ENCODE measurements at regions not wholly inside any gene's neighbourhood (a gene's known extent, or its start where the extent isn't known, plus 50 kb on each side); places are given as distances from the start of the nearest gene placed in this dataset.

DNA sequence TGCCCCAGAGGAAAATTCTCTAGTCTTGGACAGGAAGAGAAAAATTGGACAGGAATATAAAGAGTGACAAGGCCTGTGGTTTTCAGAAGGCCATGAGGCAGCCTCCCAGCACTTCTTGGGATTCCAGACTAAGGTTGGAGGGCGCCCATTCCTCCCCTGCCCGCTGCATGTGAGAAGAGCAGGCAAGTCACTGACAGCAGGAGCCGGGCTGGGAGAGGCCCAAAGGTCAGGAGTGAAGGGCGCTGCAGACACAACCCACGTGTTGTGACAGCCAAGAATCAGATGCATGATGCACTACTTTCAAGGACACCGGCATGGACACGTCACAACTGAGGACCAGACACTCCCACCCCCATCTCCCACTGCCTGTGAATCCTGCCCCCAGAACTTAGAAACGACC is 256.7 kb downstream of the CBLN1 start:
- no peak overlapping the region for H3K27ac ChIP-seq (replicated peaks)
- peaks cover 34% of the 10 kb centered on the region for H3K27me3 ChIP-seq (ENCODE audit: low read depth)
- TF ChIP-seq CTCF (IDR thresholded peaks at IDR 0.05; ENCODE audit: borderline replicate concordance), result no peak
- intact Hi-C loops (cut with micrococcal nuclease), result no loop called here
- no peaks in the 10 kb centered on the region for H3K9me3 ChIP-seq (replicated peaks)
- no peaks in the 10 kb centered on the region for H3K36me3 ChIP-seq
- H3K4me3 ChIP-seq, result no peak overlapping the region
- H3K4me1 ChIP-seq, result no peaks in the 10 kb centered on the region
- DNase-seq, result no peak

- no peak overlapping the region for H3K27ac ChIP-seq (replicated peaks)
Observed at GRCh38 chr16:49024016-49024415, 257.6 kb downstream of the CBLN1 start.

GRCh38 chr16:49023050-49023449 is 258.6 kb downstream of the CBLN1 start:
- Histone ChIP-seq H3K4me1 (no peaks in the 10 kb centered on the region), H3K36me3 (no peaks in the 10 kb centered on the region), H3K27ac (replicated peaks) (no peak overlapping the region), H3K9me3 (replicated peaks) (no peaks in the 10 kb centered on the region), H3K27me3 (ENCODE audit: low read depth) (peaks cover 43% of the 10 kb centered on the region), H3K4me3 (no peak overlapping the region)
- DNase-seq, result no peak
- intact Hi-C loops (cut with micrococcal nuclease), result no loop called here
- TF ChIP-seq CTCF (IDR thresholded peaks at IDR 0.05; ENCODE audit: borderline replicate concordance), result no peak

More at GRCh38 chr16:49024016-49024415, 257.6 kb downstream of the CBLN1 start:
- no peak for DNase-seq
- peaks cover 40% of the 10 kb centered on the region for H3K27me3 ChIP-seq (ENCODE audit: low read depth)
- no peak for TF ChIP-seq CTCF (IDR thresholded peaks at IDR 0.05; ENCODE audit: borderline replicate concordance)
- H3K4me3 ChIP-seq, result no peak overlapping the region
- intact Hi-C loops (cut with micrococcal nuclease), result no loop called here
- no peaks in the 10 kb centered on the region for H3K9me3 ChIP-seq (replicated peaks)
- no peaks in the 10 kb centered on the region for H3K4me1 ChIP-seq
- H3K36me3 ChIP-seq, result no peaks in the 10 kb centered on the region

- H3K27me3 ChIP-seq (ENCODE audit: low read depth), result peaks cover 48% of the 10 kb centered on the region
- H3K9me3 ChIP-seq (replicated peaks), result no peaks in the 10 kb centered on the region
- H3K4me3 ChIP-seq, result no peak overlapping the region
- TF ChIP-seq CTCF (IDR thresholded peaks at IDR 0.05; ENCODE audit: borderline replicate concordance), result no peak
- DNase-seq, result no peak
- H3K36me3 ChIP-seq, result no peaks in the 10 kb centered on the region
- H3K27ac ChIP-seq (replicated peaks), result no peak overlapping the region
- H3K4me1 ChIP-seq, result no peaks in the 10 kb centered on the region
- intact Hi-C loops (cut with micrococcal nuclease), result no loop called here
Observed at GRCh38 chr16:49022351-49022963, 259.2 kb downstream of the CBLN1 start.

GRCh38 chr16:49021136-49021535 is 260.5 kb downstream of the CBLN1 start:
- Histone ChIP-seq H3K9me3 (replicated peaks) (no peaks in the 10 kb centered on the region), H3K27me3 (ENCODE audit: low read depth) (peaks cover 48% of the 10 kb centered on the region), H3K4me1 (no peaks in the 10 kb centered on the region), H3K4me3 (no peak overlapping the region), H3K36me3 (no peaks in the 10 kb centered on the region), H3K27ac (replicated peaks) (no peak overlapping the region)
- intact Hi-C loops (cut with micrococcal nuclease), result no loop called here
- no peak for DNase-seq
- no peak for TF ChIP-seq CTCF (IDR thresholded peaks at IDR 0.05; ENCODE audit: borderline replicate concordance)

All from left ventricle myocardium inferior (tissue), 1 donor.